NB4 (cell line): ENCODE measurements at regions not wholly inside any gene's neighbourhood (a gene's known extent, or its start where the extent isn't known, plus 50 kb on each side); places are given as distances from the start of the nearest gene placed in this dataset.

Source experiments
- CTCF ChIP-seq: IDR thresholded peaks from one replicate; pipeline ENCODE4 v1.5.1; 2012; ENCODE audit warnings: low read depth, low read length
- POLR2A ChIP-seq: IDR thresholded peaks from 2 replicates; pipeline ENCODE4 v1.6.1; 2011; ENCODE audit warnings: mild to moderate bottlenecking; ENCODE audit not compliant: insufficient read length; ENCODE audit errors: extremely low read depth

GRCh38 chr2:14424478-14425390 is 207.8 kb upstream of the LRATD1 start:
- TF ChIP-seq CTCF (no peak), POLR2A (no peak)
